ENCODE measurements at regions not wholly inside any gene's neighbourhood (a gene's known extent, or its start where the extent isn't known, plus 50 kb on each side); places are given as distances from the start of the nearest gene placed in this dataset.

- no peak for TF ChIP-seq JUND (IDR thresholded peaks at IDR 0.05; ENCODE audit: low read length)
- no peak for TF ChIP-seq POLR2AphosphoS5 (IDR thresholded peaks at IDR 0.05; ENCODE audit: low read depth, low read length)
- TF ChIP-seq KDM4A (IDR thresholded peaks at IDR 0.05; ENCODE audit: low read depth, low read length, severe bottlenecking): no peak
- no peak for TF ChIP-seq PHF8 (conservative IDR thresholded peaks at IDR 0.05; ENCODE audit: low read depth, low read length)
- no peak for TF ChIP-seq CTCF (IDR thresholded peaks at IDR 0.05; ENCODE audit: control extremely low read depth in 1 of 3, insufficient read depth in 1 of 3, low read depth in 1 of 3, low read length in 3 of 3)
These were observed 210.2 kb downstream of the MDFIC start for GRCh38 chr7:115132096-115132495.
